SK-N-MC (cell line): ENCODE measurements at regions not wholly inside any gene's neighbourhood (a gene's known extent, or its start where the extent isn't known, plus 50 kb on each side); places are given as distances from the start of the nearest gene placed in this dataset.

Experiments used
- DNase-seq: peaks from one replicate; pipeline ENCODE4 v3.0.0-alpha.2; 2011; ENCODE audit warnings: low read depth, low spot score
- H3K27ac ChIP-seq: fragments of 200-600 bp; sonication (generic); 2 replicates; pipeline ENCODE4 v1.5.1; 2016; ENCODE audit warnings: mixed run types
- H3K36me3 ChIP-seq: fragments of 200-600 bp; sonication (generic); 2 replicates; pipeline ENCODE4 v1.6.1; 2017; ENCODE audit warnings: antibody characterized with exemption, low read length, mixed read lengths; ENCODE audit not compliant: insufficient read depth
- H3K4me3 ChIP-seq: fragments of 200-600 bp; sonication (generic); 2 replicates; pipeline ENCODE4 v1.5.1; 2016
- H3K9ac ChIP-seq: fragments of 200-600 bp; sonication (generic); 2 replicates; pipeline ENCODE4 v1.8.0; 2017; ENCODE audit warnings: mixed run types, mixed read lengths; ENCODE audit not compliant: insufficient read length
- H3K9me3 ChIP-seq: fragments of 200-600 bp; sonication (generic); 2 replicates; pipeline ENCODE4 v1.6.1; 2017; ENCODE audit warnings: low read depth, mild to moderate bottlenecking, antibody characterized with exemption, low read length, moderate library complexity, mixed read lengths
- EZH2 ChIP-seq: fragments of 200-600 bp; sonication (generic); IDR thresholded peaks from one replicate; pipeline ENCODE4 v1.6.1; 2017; ENCODE audit warnings: antibody characterized with exemption
- FOXP2 ChIP-seq: optimal IDR thresholded peaks from 2 replicates; pipeline ENCODE3; 2011; ENCODE audit warnings: mild to moderate bottlenecking, moderate library complexity; ENCODE audit not compliant: insufficient read depth; ENCODE audit errors: extremely low read length, control extremely low read depth
- POLR2AphosphoS5 ChIP-seq: IDR thresholded peaks from 2 replicates; pipeline ENCODE4 v1.6.1; 2012; ENCODE audit warnings: mild to moderate bottlenecking, low read depth, low read length, borderline replicate concordance

DNA sequence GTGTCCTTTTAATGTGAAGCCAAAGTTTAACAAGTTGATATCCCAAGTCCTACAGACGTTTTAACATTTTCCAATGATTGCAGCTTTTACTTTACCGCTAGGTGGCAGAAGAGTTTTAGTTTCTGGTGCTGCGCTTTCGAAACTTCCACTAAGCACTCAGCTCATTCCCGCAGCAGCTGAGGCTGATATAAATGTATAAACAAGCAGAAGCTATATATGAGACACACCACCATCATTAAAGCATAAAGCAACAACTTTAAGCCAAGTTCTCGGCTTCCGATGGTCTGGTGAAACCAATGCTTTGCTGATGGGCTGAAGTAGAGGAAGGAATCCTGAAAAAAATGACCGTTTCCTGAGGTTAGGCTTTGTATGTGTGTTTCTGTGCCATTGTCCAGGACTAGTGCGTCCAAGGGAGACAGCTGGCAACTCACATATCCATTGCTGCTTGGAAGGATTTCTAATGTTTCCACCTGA is 753.9 kb downstream of the OLFM4 start:
- Histone ChIP-seq H3K36me3 (no peaks in the 10 kb centered on the region), H3K9me3 (no peaks in the 10 kb centered on the region), H3K27ac (no peak overlapping the region), H3K9ac (no peak overlapping the region), H3K4me3 (no peak overlapping the region)
- no peak for TF ChIP-seq POLR2AphosphoS5
- no peak for TF ChIP-seq FOXP2
- TF ChIP-seq EZH2, result no peak
- peak; percentile 77 for DNase-seq

- H3K36me3 ChIP-seq, result no peaks in the 10 kb centered on the region
- no peak overlapping the region for H3K4me3 ChIP-seq
- no peak overlapping the region for H3K9ac ChIP-seq
- no peak overlapping the region for H3K27ac ChIP-seq
- DNase-seq, result no peak
- no peaks in the 10 kb centered on the region for H3K9me3 ChIP-seq
- TF ChIP-seq FOXP2 (no peak), POLR2AphosphoS5 (no peak), EZH2 (no peak)
These were observed 754.9 kb downstream of the OLFM4 start for GRCh38 chr13:53783471-53783870.

- TF ChIP-seq POLR2AphosphoS5 (peak; percentile 7; the same call in 1 of the 2 replicates), FOXP2 (peak; percentile 58), EZH2 (no peak)
- Histone ChIP-seq H3K36me3 (no peaks in the 10 kb centered on the region), H3K9ac (no peak overlapping the region), H3K27ac (no peak overlapping the region), H3K4me3 (no peak overlapping the region), H3K9me3 (no peaks in the 10 kb centered on the region)
- peak; percentile 44 for DNase-seq
These were observed 759.7 kb downstream of the OLFM4 start for GRCh38 chr13:53788286-53788685.

DNA sequence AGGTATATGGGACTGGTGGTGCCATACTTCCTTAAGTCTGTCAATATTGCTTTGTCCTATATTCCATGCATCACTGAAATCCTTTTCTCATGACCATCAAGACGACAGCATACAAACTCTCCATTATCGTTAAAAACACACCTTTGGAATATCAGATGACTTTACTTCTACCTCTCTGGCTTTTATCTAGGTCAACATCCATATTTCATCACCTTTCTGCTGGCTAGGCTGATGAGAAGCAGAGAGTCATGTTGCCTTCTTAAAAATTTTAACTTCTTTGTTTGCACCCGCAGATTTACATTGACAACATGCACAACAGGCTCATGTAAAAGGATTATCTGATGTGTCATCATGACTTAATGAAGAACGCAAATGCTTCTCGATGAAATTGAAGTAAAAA is 771.4 kb downstream of the OLFM4 start:
- TF ChIP-seq EZH2, result no peak
- no peak for TF ChIP-seq POLR2AphosphoS5
- TF ChIP-seq FOXP2, result no peak
- Histone ChIP-seq H3K27ac (no peak overlapping the region), H3K9me3 (no peaks in the 10 kb centered on the region), H3K4me3 (no peak overlapping the region), H3K36me3 (no peaks in the 10 kb centered on the region), H3K9ac (no peak overlapping the region)
- DNase-seq, result no peak

GRCh38 chr13:53807251-53807834 is 778.7 kb downstream of the OLFM4 start:
- Histone ChIP-seq H3K4me3 (no peak overlapping the region), H3K36me3 (no peaks in the 10 kb centered on the region), H3K9ac (no peak overlapping the region), H3K27ac (no peak overlapping the region), H3K9me3 (no peaks in the 10 kb centered on the region)
- no peak for DNase-seq
- TF ChIP-seq FOXP2, result no peak
- TF ChIP-seq POLR2AphosphoS5, result no peak
- TF ChIP-seq EZH2, result no peak

- H3K27ac ChIP-seq, result no peak overlapping the region
- H3K9me3 ChIP-seq, result no peaks in the 10 kb centered on the region
- no peak overlapping the region for H3K9ac ChIP-seq
- DNase-seq, result no peak
- no peaks in the 10 kb centered on the region for H3K36me3 ChIP-seq
- no peak for TF ChIP-seq EZH2
- TF ChIP-seq POLR2AphosphoS5, result no peak
- TF ChIP-seq FOXP2, result no peak
- H3K4me3 ChIP-seq, result no peak overlapping the region
These were observed 793.0 kb downstream of the OLFM4 start for GRCh38 chr13:53821632-53822031.

GRCh38 chr13:53822136-53822535 is 793.5 kb downstream of the OLFM4 start:
- H3K36me3 ChIP-seq, result no peaks in the 10 kb centered on the region
- H3K9me3 ChIP-seq, result no peaks in the 10 kb centered on the region
- H3K27ac ChIP-seq, result no peak overlapping the region
- no peak for DNase-seq
- no peak overlapping the region for H3K9ac ChIP-seq
- no peak for TF ChIP-seq POLR2AphosphoS5
- no peak for TF ChIP-seq EZH2
- TF ChIP-seq FOXP2, result no peak
- no peak overlapping the region for H3K4me3 ChIP-seq

DNA sequence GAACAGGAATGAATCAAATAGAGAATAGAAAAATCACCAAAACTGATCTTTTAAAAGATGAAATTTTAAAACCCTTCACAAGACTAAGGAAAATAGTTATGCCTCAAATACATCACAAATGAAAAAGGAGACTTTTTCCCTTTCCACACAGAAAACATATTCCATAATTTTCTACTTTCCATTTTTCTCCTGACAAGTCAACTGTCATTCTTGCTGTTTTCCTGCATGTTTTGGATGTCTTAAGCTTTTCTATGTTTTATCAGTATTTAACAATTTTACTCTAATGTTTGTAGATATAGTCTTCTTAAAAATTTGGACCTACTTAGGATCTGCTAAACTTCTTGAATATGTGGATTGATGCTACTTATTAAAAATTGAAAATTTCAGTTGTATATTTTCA is 810.8 kb downstream of the OLFM4 start:
- no peaks in the 10 kb centered on the region for H3K9me3 ChIP-seq
- no peak for DNase-seq
- no peak overlapping the region for H3K4me3 ChIP-seq
- no peaks in the 10 kb centered on the region for H3K36me3 ChIP-seq
- TF ChIP-seq POLR2AphosphoS5 (no peak), FOXP2 (no peak), EZH2 (no peak)
- no peak overlapping the region for H3K9ac ChIP-seq
- H3K27ac ChIP-seq, result no peak overlapping the region

DNA sequence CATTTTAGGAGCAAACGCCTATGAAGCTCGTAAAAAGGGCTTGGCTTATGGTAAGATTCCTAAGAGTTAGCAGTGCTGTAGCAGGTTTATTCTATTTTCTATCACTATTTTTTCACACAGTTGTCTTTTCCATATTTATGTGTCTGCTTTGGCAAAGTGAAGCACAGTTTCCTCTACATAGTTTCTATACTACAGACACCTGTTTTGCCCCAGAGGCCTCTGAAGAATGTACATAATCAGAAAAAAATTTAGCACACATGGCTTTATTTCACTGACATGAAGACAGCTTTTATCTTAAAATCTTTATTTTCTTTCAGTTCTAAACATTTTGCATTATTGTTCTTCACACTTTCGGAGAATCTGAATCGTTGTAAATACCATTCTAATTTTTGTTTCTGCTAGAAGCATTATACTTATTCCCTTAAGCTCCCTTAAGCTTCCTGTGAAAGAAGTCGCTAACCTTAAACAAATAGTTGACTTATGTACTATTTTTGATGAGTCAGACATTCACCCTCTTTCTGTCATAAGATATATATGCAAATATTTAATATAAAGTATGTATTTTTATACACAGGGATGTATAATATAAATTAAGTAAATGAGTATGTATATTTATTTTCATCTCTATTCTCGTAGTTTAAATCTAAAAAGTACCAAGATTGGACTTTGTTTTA is 816.0 kb downstream of the OLFM4 start:
- no peak for DNase-seq
- no peaks in the 10 kb centered on the region for H3K9me3 ChIP-seq
- H3K4me3 ChIP-seq, result peak overlapping the region; percentile 19; the same call in 1 of the 2 replicates
- H3K9ac ChIP-seq, result no peak overlapping the region
- H3K36me3 ChIP-seq, result no peaks in the 10 kb centered on the region
- TF ChIP-seq EZH2, result no peak
- TF ChIP-seq POLR2AphosphoS5, result no peak
- TF ChIP-seq FOXP2, result no peak
- peak overlapping the region; percentile 21; the same call in 1 of the 2 replicates for H3K27ac ChIP-seq
